GM12891 (cell line): ENCODE measurements at regions not wholly inside any gene's neighbourhood (a gene's known extent, or its start where the extent isn't known, plus 50 kb on each side); places are given as distances from the start of the nearest gene placed in this dataset.

Experiments
- POLR2A ChIP-seq: IDR thresholded peaks from 2 replicates; pipeline ENCODE4 v1.6.1; 2011; ENCODE audit warnings: low read depth, low read length, control low read depth
- POLR2AphosphoS5 ChIP-seq: IDR thresholded peaks from 2 replicates; pipeline ENCODE4 v1.6.1; 2011; ENCODE audit warnings: low read depth, low read length, control low read depth
- TAF1 ChIP-seq: IDR thresholded peaks from 2 replicates; pipeline ENCODE4 v1.6.1; 2011; ENCODE audit warnings: low read depth, low read length, control low read depth

DNA sequence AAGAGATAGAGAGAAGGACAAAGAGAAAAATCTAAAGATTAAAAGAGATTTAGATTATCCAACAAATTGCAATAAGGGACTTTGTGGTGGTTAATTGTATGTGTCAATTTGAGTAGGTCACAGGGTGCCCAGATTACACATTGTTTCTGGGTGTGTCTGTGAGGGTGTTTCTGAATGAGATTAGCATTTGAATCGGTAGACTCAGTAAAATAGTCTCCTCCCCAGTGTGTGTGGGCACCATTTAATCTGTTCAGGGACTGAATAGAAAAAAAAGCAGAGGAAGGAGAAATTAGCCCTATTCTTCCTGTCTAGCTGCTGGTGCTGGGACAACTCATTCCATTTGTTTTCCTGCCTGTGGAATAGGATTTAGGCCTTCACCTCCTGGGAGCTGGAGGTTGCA, 339.8 kb upstream of the EPHA4 start:
- TF ChIP-seq POLR2A (no peak), TAF1 (no peak), POLR2AphosphoS5 (no peak)
